ENCODE measurements at regions not wholly inside any gene's neighbourhood (a gene's known extent, or its start where the extent isn't known, plus 50 kb on each side); places are given as distances from the start of the nearest gene placed in this dataset.

- no peaks in the 10 kb centered on the region; a peak in 1 of 7 replicates for H3K36me3 Mint-ChIP-seq (ENCODE audit: insufficient read depth in 1 of 3, low read depth in 3 of 3)
- H3K4me3 Mint-ChIP-seq: no peak overlapping the region
- H2BK12ac ChIP-seq (ENCODE audit: insufficient read length, low read depth, low read length): no peak overlapping the region
- no peak overlapping the region for H2BK15ac ChIP-seq (ENCODE audit: low read depth, low read length)
- no peak overlapping the region for H2BK5ac ChIP-seq (ENCODE audit: insufficient read length, low read length)
- no peaks in the 10 kb centered on the region for H3K4me1 ChIP-seq (ENCODE audit: insufficient read depth, low read length)
- no CpG with 5 or more reads among the region's 1 CpG for WGBS (ENCODE audit: extremely low coverage, insufficient read length, low lambda C conversion rate)
- H4K5ac ChIP-seq (ENCODE audit: insufficient read length, low read depth, low read length): no peak overlapping the region
- H3K18ac ChIP-seq (ENCODE audit: insufficient read length, low read depth, low read length): no peak overlapping the region
- no peak overlapping the region for H3K56ac ChIP-seq (ENCODE audit: insufficient read length, low read depth, low read length)
- no peak overlapping the region for H3K4me2 ChIP-seq (ENCODE audit: insufficient read depth, insufficient read length, low read length)
- no peaks in the 10 kb centered on the region for H3K9me3 ChIP-seq (ENCODE audit: control insufficient read depth, low read depth, low read length)
- no peaks in the 10 kb centered on the region for H4K20me1 ChIP-seq (ENCODE audit: control insufficient read depth, insufficient read depth, insufficient read length)
- no peak overlapping the region for H2BK20ac ChIP-seq (ENCODE audit: low read depth, low read length, poor library complexity, severe bottlenecking)
- H4K8ac ChIP-seq (replicated peaks; ENCODE audit: insufficient read length, low read depth, low read length): no peak overlapping the region
- TF ChIP-seq, protein P1, sequence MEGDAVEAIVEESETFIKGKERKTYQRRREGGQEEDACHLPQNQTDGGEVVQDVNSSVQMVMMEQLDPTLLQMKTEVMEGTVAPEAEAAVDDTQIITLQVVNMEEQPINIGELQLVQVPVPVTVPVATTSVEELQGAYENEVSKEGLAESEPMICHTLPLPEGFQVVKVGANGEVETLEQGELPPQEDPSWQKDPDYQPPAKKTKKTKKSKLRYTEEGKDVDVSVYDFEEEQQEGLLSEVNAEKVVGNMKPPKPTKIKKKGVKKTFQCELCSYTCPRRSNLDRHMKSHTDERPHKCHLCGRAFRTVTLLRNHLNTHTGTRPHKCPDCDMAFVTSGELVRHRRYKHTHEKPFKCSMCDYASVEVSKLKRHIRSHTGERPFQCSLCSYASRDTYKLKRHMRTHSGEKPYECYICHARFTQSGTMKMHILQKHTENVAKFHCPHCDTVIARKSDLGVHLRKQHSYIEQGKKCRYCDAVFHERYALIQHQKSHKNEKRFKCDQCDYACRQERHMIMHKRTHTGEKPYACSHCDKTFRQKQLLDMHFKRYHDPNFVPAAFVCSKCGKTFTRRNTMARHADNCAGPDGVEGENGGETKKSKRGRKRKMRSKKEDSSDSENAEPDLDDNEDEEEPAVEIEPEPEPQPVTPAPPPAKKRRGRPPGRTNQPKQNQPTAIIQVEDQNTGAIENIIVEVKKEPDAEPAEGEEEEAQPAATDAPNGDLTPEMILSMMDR (conservative IDR thresholded peaks at IDR 0.05): no peak
- peaks cover 2 to 6% of the 10 kb centered on the region in 2 experiments; a peak in 1 of 5 replicates for H3K9me3 Mint-ChIP-seq
- no peaks in the 10 kb centered on the region for H3K79me2 ChIP-seq (ENCODE audit: insufficient read depth, low read length)
- H2AK5ac ChIP-seq (ENCODE audit: insufficient read length, low read length): no peak overlapping the region
- no peaks in the 10 kb centered on the region for H3K4me1 Mint-ChIP-seq
- DNase-seq: no peak
- H2AFZ ChIP-seq (ENCODE audit: low read length): no peak overlapping the region
- H3T11ph ChIP-seq (ENCODE audit: low read length): no peak overlapping the region
- H3K4ac ChIP-seq (ENCODE audit: low read depth, low read length): no peak overlapping the region
- no peak overlapping the region for H4K91ac ChIP-seq (ENCODE audit: insufficient read length, low read depth, low read length)
- H3K27me3 Mint-ChIP-seq (ENCODE audit: low read depth): no peaks in the 10 kb centered on the region
- no peak overlapping the region for H3K27ac ChIP-seq (ENCODE audit: insufficient read length, low read depth, low read length)
- H3K23ac ChIP-seq (ENCODE audit: insufficient read length, low read depth, low read length): no peak overlapping the region
- H3K27ac Mint-ChIP-seq: no peak overlapping the region
- no peaks in the 10 kb centered on the region for H3K23me2 ChIP-seq (ENCODE audit: insufficient read length, low read depth, low read length, poor library complexity, severe bottlenecking)
- no peaks in the 10 kb centered on the region for H3K79me1 ChIP-seq (ENCODE audit: insufficient read depth, low read depth, low read length, poor library complexity, severe bottlenecking)
- no peaks in the 10 kb centered on the region for H3K27me3 ChIP-seq (ENCODE audit: insufficient read depth, low read length)
- H3K9ac ChIP-seq (ENCODE audit: extremely low read depth, insufficient read length, low read length): no peak overlapping the region
- no peak overlapping the region for H3K14ac ChIP-seq (ENCODE audit: insufficient read depth, low read length)
- H2BK120ac ChIP-seq (ENCODE audit: low read depth, low read length, poor library complexity, severe bottlenecking): no peak overlapping the region
Observed at GRCh38 chr16:62876133-62876532, 839.9 kb upstream of the CDH8 start.

All from H9 (cell line).